OCI-LY3 (cell line): ENCODE measurements at regions not wholly inside any gene's neighbourhood (a gene's known extent, or its start where the extent isn't known, plus 50 kb on each side); places are given as distances from the start of the nearest gene placed in this dataset.

Source experiments
- CTCF ChIP-seq: fragments of 200-600, 300-600 bp; sonication (generic); IDR thresholded peaks from 2 replicates; pipeline ENCODE4 v1.5.1; 2014; ENCODE audit warnings: antibody characterized with exemption, low read length, low read depth
- EZH2phosphoT487 ChIP-seq: fragments of 200-600 bp; shearing (Covaris generic); IDR thresholded peaks from 2 replicates; pipeline ENCODE4 v1.6.1; 2018; ENCODE audit warnings: antibody characterized with exemption, mixed run types, low read depth

- TF ChIP-seq CTCF (no peak), EZH2phosphoT487 (no peak)
Measured at GRCh38 chr4:179325181-179325580, 1882.9 kb upstream of the AGA start.
